ENCODE measurements at regions not wholly inside any gene's neighbourhood (a gene's known extent, or its start where the extent isn't known, plus 50 kb on each side); places are given as distances from the start of the nearest gene placed in this dataset.

- no peaks in the 10 kb centered on the region for H3K9me3 Mint-ChIP-seq
- TF ChIP-seq, protein P1, sequence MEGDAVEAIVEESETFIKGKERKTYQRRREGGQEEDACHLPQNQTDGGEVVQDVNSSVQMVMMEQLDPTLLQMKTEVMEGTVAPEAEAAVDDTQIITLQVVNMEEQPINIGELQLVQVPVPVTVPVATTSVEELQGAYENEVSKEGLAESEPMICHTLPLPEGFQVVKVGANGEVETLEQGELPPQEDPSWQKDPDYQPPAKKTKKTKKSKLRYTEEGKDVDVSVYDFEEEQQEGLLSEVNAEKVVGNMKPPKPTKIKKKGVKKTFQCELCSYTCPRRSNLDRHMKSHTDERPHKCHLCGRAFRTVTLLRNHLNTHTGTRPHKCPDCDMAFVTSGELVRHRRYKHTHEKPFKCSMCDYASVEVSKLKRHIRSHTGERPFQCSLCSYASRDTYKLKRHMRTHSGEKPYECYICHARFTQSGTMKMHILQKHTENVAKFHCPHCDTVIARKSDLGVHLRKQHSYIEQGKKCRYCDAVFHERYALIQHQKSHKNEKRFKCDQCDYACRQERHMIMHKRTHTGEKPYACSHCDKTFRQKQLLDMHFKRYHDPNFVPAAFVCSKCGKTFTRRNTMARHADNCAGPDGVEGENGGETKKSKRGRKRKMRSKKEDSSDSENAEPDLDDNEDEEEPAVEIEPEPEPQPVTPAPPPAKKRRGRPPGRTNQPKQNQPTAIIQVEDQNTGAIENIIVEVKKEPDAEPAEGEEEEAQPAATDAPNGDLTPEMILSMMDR (conservative IDR thresholded peaks at IDR 0.05): no peak
- no peak overlapping the region for H2AK5ac ChIP-seq (ENCODE audit: insufficient read length, low read length)
- H3K23me2 ChIP-seq (ENCODE audit: insufficient read length, low read depth, low read length, poor library complexity, severe bottlenecking): no peaks in the 10 kb centered on the region
- H3K79me1 ChIP-seq (ENCODE audit: insufficient read depth, low read depth, low read length, poor library complexity, severe bottlenecking): no peaks in the 10 kb centered on the region
- H2AFZ ChIP-seq (ENCODE audit: low read length): no peak overlapping the region
- H3K79me2 ChIP-seq (ENCODE audit: insufficient read depth, low read length): no peaks in the 10 kb centered on the region
- H4K8ac ChIP-seq (replicated peaks; ENCODE audit: insufficient read length, low read depth, low read length): no peak overlapping the region
- H4K5ac ChIP-seq (ENCODE audit: insufficient read length, low read depth, low read length): no peak overlapping the region
- H2BK15ac ChIP-seq (ENCODE audit: low read depth, low read length): no peak overlapping the region
- H3K14ac ChIP-seq (ENCODE audit: insufficient read depth, low read length): no peak overlapping the region
- H3K56ac ChIP-seq (ENCODE audit: insufficient read length, low read depth, low read length): no peak overlapping the region
- no peak overlapping the region for H3K18ac ChIP-seq (ENCODE audit: insufficient read length, low read depth, low read length)
- no peak overlapping the region for H2BK120ac ChIP-seq (ENCODE audit: low read depth, low read length, poor library complexity, severe bottlenecking)
- H3K4me1 ChIP-seq (ENCODE audit: insufficient read depth, low read length): no peaks in the 10 kb centered on the region
- no peak overlapping the region for H3K23ac ChIP-seq (ENCODE audit: insufficient read length, low read depth, low read length)
- H3K9ac ChIP-seq (ENCODE audit: extremely low read depth, insufficient read length, low read length): no peak overlapping the region
- DNase-seq: no peak
- H2BK20ac ChIP-seq (ENCODE audit: low read depth, low read length, poor library complexity, severe bottlenecking): no peak overlapping the region
- no peaks in the 10 kb centered on the region for H3K27me3 ChIP-seq (ENCODE audit: insufficient read depth, low read length)
- no peak overlapping the region for H3K4me2 ChIP-seq (ENCODE audit: insufficient read depth, insufficient read length, low read length)
- no peak overlapping the region for H4K91ac ChIP-seq (ENCODE audit: insufficient read length, low read depth, low read length)
- no peak overlapping the region for H2BK12ac ChIP-seq (ENCODE audit: insufficient read length, low read depth, low read length)
- H3K4me3 Mint-ChIP-seq: no peak overlapping the region
- H3K4ac ChIP-seq (ENCODE audit: low read depth, low read length): no peak overlapping the region
- 0 out of 7 replicates have a peak overlapping the region, but pooled peaks of 1 of the 3 experiments have one; percentile 12 for H3K27ac Mint-ChIP-seq
- no peaks in the 10 kb centered on the region for H3K36me3 Mint-ChIP-seq (ENCODE audit: insufficient read depth in 1 of 3, low read depth in 3 of 3)
- WGBS (ENCODE audit: extremely low coverage, insufficient read length, low lambda C conversion rate): no CpG with 5 or more reads among the region's 4 CpGs
- no peak overlapping the region for H2BK5ac ChIP-seq (ENCODE audit: insufficient read length, low read length)
- no peaks in the 10 kb centered on the region for H4K20me1 ChIP-seq (ENCODE audit: control insufficient read depth, insufficient read depth, insufficient read length)
- peaks cover 2% of the 10 kb centered on the region; the same call in 1 of the 2 replicates for H3K27me3 Mint-ChIP-seq (ENCODE audit: low read depth)
- peaks cover 4% of the 10 kb centered on the region in 2 experiments; a peak in 3 of 4 replicates for H3K4me1 Mint-ChIP-seq
- H3K27ac ChIP-seq (ENCODE audit: insufficient read length, low read depth, low read length): no peak overlapping the region
- H3K9me3 ChIP-seq (ENCODE audit: control insufficient read depth, low read depth, low read length): no peaks in the 10 kb centered on the region
- H3T11ph ChIP-seq (ENCODE audit: low read length): no peak overlapping the region
These were observed 246.4 kb downstream of the ACTL7B start for GRCh38 chr9:108609227-108609896.
